HL-60 (cell line): ENCODE measurements at regions not wholly inside any gene's neighbourhood (a gene's known extent, or its start where the extent isn't known, plus 50 kb on each side); places are given as distances from the start of the nearest gene placed in this dataset.

ENCODE experiments used
- DNase-seq, 2 experiments: peaks; one replicate each; pipeline ENCODE4 v3.0.0-alpha.2; 2010 to 2020; ENCODE audit warnings: low read depth in 1 of 2, low spot score in 1 of 2
- H3K27ac ChIP-seq: fragments of 250-450 bp; sonication (Bioruptor Pico); replicated peaks from 2 replicates; pipeline ENCODE4 v1.5.1; 2020; ENCODE audit warnings: mild to moderate bottlenecking, moderate library complexity
- H3K27me3 ChIP-seq: fragments of 250-450 bp; sonication (Bioruptor Pico); 2 replicates; pipeline ENCODE4 v1.5.1; 2021; ENCODE audit warnings: mild to moderate bottlenecking, moderate library complexity; ENCODE audit not compliant: insufficient read depth, poor library complexity, severe bottlenecking
- H3K4me3 ChIP-seq: replicated peaks from 2 replicates; pipeline ENCODE4 v1.5.1; 2011; ENCODE audit warnings: mild to moderate bottlenecking, control low read depth, low read length; ENCODE audit not compliant: insufficient read depth
- GABPA ChIP-seq: IDR thresholded peaks from 2 replicates; pipeline ENCODE4 v1.6.1; 2012; ENCODE audit warnings: low read depth
- POLR2AphosphoS5 ChIP-seq: IDR thresholded peaks from 2 replicates; pipeline ENCODE4 v1.6.1; 2012; ENCODE audit warnings: low read depth
- SPI1 ChIP-seq: IDR thresholded peaks from 2 replicates; pipeline ENCODE4 v1.6.1; 2012; ENCODE audit warnings: low read depth, mild to moderate bottlenecking, borderline replicate concordance
- TF ChIP-seq, protein P1 (sequence below): IDR thresholded peaks from one replicate; pipeline ENCODE4 v1.5.1; 2011; ENCODE audit warnings: low read length, control low read depth, inconsistent platforms; ENCODE audit not compliant: insufficient read depth
- TF ChIP-seq, protein P2 (sequence below): IDR thresholded peaks from 2 replicates; pipeline ENCODE4 v1.6.1; 2012; ENCODE audit warnings: low read depth; ENCODE audit not compliant: insufficient replicate concordance

DNA sequence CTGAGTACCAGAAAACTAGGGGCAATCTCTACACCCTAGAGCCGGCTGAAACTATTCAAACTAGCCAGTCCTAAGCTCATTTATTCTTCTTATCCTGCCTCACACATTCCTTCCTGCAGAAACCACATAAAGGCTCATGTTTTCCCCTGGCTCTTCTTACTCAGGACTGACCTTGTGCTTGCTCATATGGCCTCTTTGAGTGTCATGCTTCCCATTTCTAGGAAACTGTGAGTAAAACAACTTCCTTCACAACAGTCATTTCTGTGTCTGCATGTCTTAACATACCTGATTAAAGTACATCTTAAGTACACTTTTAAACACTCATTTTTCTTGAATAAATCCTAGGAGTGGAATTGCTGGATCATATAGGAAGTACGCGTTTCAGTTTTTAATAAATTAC lies 52.3 kb upstream of the KIAA1217 start:
- DNase-seq, result no peak
- TF ChIP-seq POLR2AphosphoS5, result no peak
- TF ChIP-seq GABPA, result no peak
- TF ChIP-seq, protein P1, sequence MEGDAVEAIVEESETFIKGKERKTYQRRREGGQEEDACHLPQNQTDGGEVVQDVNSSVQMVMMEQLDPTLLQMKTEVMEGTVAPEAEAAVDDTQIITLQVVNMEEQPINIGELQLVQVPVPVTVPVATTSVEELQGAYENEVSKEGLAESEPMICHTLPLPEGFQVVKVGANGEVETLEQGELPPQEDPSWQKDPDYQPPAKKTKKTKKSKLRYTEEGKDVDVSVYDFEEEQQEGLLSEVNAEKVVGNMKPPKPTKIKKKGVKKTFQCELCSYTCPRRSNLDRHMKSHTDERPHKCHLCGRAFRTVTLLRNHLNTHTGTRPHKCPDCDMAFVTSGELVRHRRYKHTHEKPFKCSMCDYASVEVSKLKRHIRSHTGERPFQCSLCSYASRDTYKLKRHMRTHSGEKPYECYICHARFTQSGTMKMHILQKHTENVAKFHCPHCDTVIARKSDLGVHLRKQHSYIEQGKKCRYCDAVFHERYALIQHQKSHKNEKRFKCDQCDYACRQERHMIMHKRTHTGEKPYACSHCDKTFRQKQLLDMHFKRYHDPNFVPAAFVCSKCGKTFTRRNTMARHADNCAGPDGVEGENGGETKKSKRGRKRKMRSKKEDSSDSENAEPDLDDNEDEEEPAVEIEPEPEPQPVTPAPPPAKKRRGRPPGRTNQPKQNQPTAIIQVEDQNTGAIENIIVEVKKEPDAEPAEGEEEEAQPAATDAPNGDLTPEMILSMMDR, result no peak
- TF ChIP-seq, protein P2, sequence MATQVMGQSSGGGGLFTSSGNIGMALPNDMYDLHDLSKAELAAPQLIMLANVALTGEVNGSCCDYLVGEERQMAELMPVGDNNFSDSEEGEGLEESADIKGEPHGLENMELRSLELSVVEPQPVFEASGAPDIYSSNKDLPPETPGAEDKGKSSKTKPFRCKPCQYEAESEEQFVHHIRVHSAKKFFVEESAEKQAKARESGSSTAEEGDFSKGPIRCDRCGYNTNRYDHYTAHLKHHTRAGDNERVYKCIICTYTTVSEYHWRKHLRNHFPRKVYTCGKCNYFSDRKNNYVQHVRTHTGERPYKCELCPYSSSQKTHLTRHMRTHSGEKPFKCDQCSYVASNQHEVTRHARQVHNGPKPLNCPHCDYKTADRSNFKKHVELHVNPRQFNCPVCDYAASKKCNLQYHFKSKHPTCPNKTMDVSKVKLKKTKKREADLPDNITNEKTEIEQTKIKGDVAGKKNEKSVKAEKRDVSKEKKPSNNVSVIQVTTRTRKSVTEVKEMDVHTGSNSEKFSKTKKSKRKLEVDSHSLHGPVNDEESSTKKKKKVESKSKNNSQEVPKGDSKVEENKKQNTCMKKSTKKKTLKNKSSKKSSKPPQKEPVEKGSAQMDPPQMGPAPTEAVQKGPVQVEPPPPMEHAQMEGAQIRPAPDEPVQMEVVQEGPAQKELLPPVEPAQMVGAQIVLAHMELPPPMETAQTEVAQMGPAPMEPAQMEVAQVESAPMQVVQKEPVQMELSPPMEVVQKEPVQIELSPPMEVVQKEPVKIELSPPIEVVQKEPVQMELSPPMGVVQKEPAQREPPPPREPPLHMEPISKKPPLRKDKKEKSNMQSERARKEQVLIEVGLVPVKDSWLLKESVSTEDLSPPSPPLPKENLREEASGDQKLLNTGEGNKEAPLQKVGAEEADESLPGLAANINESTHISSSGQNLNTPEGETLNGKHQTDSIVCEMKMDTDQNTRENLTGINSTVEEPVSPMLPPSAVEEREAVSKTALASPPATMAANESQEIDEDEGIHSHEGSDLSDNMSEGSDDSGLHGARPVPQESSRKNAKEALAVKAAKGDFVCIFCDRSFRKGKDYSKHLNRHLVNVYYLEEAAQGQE, result no peak
- TF ChIP-seq SPI1, result no peak
- H3K27me3 ChIP-seq, result no peaks in the 10 kb centered on the region
- no peak overlapping the region for H3K4me3 ChIP-seq
- no peak overlapping the region for H3K27ac ChIP-seq

DNA sequence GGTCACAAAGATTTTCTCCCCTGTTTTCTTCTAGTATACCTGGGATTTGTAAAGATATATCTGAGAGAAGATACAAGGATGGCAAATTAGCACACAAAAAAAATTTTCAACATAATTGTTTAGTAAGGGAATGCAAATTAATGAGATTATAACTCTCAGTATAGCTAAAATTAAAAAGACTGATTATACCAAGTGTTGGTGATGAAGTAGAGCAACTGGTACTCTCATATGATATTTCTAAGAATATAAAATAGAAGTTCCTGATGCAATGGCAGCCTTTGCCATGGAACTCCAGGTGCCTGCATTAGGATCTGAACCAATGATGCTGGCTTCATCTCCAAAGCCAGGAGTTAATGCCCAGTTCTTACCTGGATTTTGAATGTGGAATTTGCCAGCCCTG lies 51.4 kb upstream of the KIAA1217 start:
- H3K27ac ChIP-seq, result no peak overlapping the region
- no peak for DNase-seq
- TF ChIP-seq, protein P2, result no peak
- TF ChIP-seq POLR2AphosphoS5 (no peak), GABPA (no peak), SPI1 (no peak)
- TF ChIP-seq, protein P1, result no peak
- no peaks in the 10 kb centered on the region for H3K27me3 ChIP-seq
- no peak overlapping the region for H3K4me3 ChIP-seq
